Smooth muscle cell (in vitro differentiated cells): ENCODE measurements at regions not wholly inside any gene's neighbourhood (a gene's known extent, or its start where the extent isn't known, plus 50 kb on each side); places are given as distances from the start of the nearest gene placed in this dataset.

ENCODE experiments used
- DNase-seq: peaks from one replicate; lab custom pipeline; 2025; ENCODE audit not compliant: unreplicated experiment; lab: John Stamatoyannopoulos, UW
- H2AFZ ChIP-seq: fragments of 200-600 bp; sonication (generic); 2 replicates; pipeline ENCODE4 v1.6.0; 2016; ENCODE audit warnings: antibody characterized with exemption, low read depth, mild to moderate bottlenecking
- H3F3A ChIP-seq: fragments of 200-600 bp; sonication (generic); 2 replicates; pipeline ENCODE4 v1.6.0; 2017; ENCODE audit warnings: antibody characterized with exemption, low read depth
- H3K27ac ChIP-seq: fragments of 200-600 bp; sonication (generic); 2 replicates; pipeline ENCODE4 v1.5.1; 2016; ENCODE audit warnings: low read depth, mild to moderate bottlenecking
- H3K27me3 ChIP-seq: fragments of 200-600 bp; sonication (generic); 2 replicates; pipeline ENCODE4 v1.6.1; 2016; ENCODE audit warnings: low read depth, mild to moderate bottlenecking
- H3K36me3 ChIP-seq: fragments of 200-600 bp; sonication (generic); 2 replicates; pipeline ENCODE4 v1.5.1; 2016; ENCODE audit warnings: low read depth
- H3K4me1 ChIP-seq: fragments of 200-600 bp; sonication (generic); 2 replicates; pipeline ENCODE4 v1.5.1; 2016; ENCODE audit warnings: low read depth
- H3K4me2 ChIP-seq: fragments of 200-600 bp; sonication (generic); 2 replicates; pipeline ENCODE4 v1.6.0; 2016; ENCODE audit warnings: mild to moderate bottlenecking
- H3K4me3 ChIP-seq: fragments of 200-600 bp; sonication (generic); 2 replicates; pipeline ENCODE4 v1.5.1; 2016; ENCODE audit warnings: mild to moderate bottlenecking
- H3K79me2 ChIP-seq: fragments of 200-600 bp; sonication (generic); 2 replicates; pipeline ENCODE4 v1.6.0; 2016; ENCODE audit warnings: low read depth, mild to moderate bottlenecking
- H3K9ac ChIP-seq: fragments of 200-600 bp; sonication (generic); 2 replicates; pipeline ENCODE4 v1.6.0; 2016; ENCODE audit warnings: low read depth
- H3K9me3 ChIP-seq: fragments of 200-600 bp; sonication (generic); replicated peaks from 2 replicates; pipeline ENCODE4 v1.5.1; 2016; ENCODE audit warnings: low read depth
- H4K20me1 ChIP-seq: fragments of 200-600 bp; sonication (generic); 2 replicates; pipeline ENCODE4 v1.6.0; 2016; ENCODE audit warnings: low read depth
- WGBS: methylation state at CpG from one replicate; pipeline ENCODE4 v1.1.7; 2016; ENCODE audit warnings: low lambda C conversion rate; 5-methylcytosine and 5-hydroxymethylcytosine counted together
- TF ChIP-seq, protein P1 (sequence below): fragments of 200-600 bp; sonication (generic); IDR thresholded peaks from 2 replicates; pipeline ENCODE4 v1.5.1; 2017; ENCODE audit warnings: borderline replicate concordance, mild to moderate bottlenecking, antibody characterized with exemption; ENCODE audit not compliant: insufficient read depth, poor library complexity, severe bottlenecking

DNA sequence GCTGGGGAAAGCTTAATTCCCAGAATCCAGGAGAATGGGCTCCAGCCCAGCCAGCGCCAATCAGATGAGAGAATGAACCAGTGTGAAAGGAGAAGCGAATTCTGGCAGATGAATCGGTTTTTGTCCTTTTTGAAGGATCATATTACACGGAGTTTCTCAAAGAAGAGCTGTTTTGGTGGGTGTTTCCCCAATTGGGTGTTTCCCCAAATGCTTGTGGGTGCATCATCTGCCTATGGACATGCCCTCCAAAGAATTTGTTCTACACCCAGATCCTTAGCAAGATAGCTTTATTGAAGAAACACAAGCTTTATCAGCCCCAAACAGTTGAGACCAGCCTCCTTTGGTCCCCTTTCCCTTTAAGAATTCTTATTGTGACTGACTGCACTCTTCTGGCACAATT is 186.5 kb upstream of the GPR26 start:
- Histone ChIP-seq H3K9me3 (no peaks in the 10 kb centered on the region), H3K27me3 (no peaks in the 10 kb centered on the region), H4K20me1 (no peaks in the 10 kb centered on the region), H3K4me3 (no peak overlapping the region), H2AFZ (no peak overlapping the region), H3K4me2 (no peak overlapping the region), H3F3A (no peaks in the 10 kb centered on the region), H3K4me1 (peaks cover 25% of the 10 kb centered on the region), H3K9ac (no peak overlapping the region), H3K79me2 (no peaks in the 10 kb centered on the region), H3K27ac (no peak overlapping the region), H3K36me3 (no peaks in the 10 kb centered on the region)
- no peak for DNase-seq
- WGBS: 52% methylated on average over 4 of the region's 4 CpGs
- TF ChIP-seq, protein P1, sequence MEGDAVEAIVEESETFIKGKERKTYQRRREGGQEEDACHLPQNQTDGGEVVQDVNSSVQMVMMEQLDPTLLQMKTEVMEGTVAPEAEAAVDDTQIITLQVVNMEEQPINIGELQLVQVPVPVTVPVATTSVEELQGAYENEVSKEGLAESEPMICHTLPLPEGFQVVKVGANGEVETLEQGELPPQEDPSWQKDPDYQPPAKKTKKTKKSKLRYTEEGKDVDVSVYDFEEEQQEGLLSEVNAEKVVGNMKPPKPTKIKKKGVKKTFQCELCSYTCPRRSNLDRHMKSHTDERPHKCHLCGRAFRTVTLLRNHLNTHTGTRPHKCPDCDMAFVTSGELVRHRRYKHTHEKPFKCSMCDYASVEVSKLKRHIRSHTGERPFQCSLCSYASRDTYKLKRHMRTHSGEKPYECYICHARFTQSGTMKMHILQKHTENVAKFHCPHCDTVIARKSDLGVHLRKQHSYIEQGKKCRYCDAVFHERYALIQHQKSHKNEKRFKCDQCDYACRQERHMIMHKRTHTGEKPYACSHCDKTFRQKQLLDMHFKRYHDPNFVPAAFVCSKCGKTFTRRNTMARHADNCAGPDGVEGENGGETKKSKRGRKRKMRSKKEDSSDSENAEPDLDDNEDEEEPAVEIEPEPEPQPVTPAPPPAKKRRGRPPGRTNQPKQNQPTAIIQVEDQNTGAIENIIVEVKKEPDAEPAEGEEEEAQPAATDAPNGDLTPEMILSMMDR: no peak

DNA sequence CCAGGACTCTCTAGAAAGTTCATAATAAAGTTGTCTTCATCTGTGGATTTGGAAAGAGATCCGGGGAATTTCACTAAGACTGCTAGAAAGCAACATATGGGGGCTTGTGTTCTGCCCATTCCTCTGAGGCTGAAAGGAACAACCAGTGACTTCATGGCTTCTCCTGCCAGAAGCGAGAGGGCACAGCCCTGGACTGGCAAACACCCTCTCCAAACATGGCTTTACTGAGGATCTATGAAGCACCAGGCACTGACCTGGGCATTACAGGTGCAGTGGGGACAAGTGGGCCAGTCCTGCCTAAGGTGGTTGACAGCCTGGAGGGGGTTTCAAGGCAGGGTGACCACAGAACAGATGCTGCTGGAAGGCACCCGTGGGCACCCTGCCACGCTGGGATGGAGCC is 185.8 kb upstream of the GPR26 start:
- Histone ChIP-seq H2AFZ (no peak overlapping the region), H3K9me3 (no peaks in the 10 kb centered on the region), H3K4me2 (no peak overlapping the region), H3K36me3 (no peaks in the 10 kb centered on the region), H4K20me1 (no peaks in the 10 kb centered on the region), H3K27ac (no peak overlapping the region), H3K27me3 (no peaks in the 10 kb centered on the region), H3F3A (no peaks in the 10 kb centered on the region), H3K9ac (no peak overlapping the region), H3K79me2 (no peaks in the 10 kb centered on the region), H3K4me1 (peaks cover 22% of the 10 kb centered on the region), H3K4me3 (no peak overlapping the region)
- WGBS: 96% methylated on average over 4 of the region's 4 CpGs
- TF ChIP-seq, protein P1: no peak
- DNase-seq: no peak

DNA sequence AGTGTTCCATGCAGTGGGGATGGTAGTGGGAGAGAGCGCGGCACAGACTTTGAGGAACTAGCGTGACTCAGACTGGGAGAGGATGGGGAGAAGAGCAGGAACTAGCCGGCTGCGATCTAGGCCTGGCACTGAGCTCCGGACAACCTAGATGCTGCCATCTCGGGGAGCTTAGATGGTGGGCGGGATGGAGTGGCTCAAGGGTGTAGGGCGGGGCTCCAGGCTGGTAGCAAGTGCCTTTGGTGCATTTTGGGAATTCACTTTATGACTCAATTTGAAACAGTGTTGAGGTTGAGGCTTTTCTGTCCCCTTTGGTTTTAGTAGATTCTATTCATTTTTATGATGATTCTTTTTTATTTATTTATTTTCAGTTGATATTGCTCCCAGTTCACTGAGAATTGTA is 185.3 kb upstream of the GPR26 start:
- H3K27ac ChIP-seq: no peak overlapping the region
- no peaks in the 10 kb centered on the region for H3F3A ChIP-seq
- no peaks in the 10 kb centered on the region for H4K20me1 ChIP-seq
- WGBS: 89% methylated on average over 9 of the region's 9 CpGs
- no peak overlapping the region for H3K4me3 ChIP-seq
- H2AFZ ChIP-seq: no peak overlapping the region
- peaks cover 22% of the 10 kb centered on the region for H3K4me1 ChIP-seq
- no peaks in the 10 kb centered on the region for H3K79me2 ChIP-seq
- no peaks in the 10 kb centered on the region for H3K9me3 ChIP-seq
- H3K36me3 ChIP-seq: no peaks in the 10 kb centered on the region
- H3K4me2 ChIP-seq: no peak overlapping the region
- no peaks in the 10 kb centered on the region for H3K27me3 ChIP-seq
- H3K9ac ChIP-seq: no peak overlapping the region
- TF ChIP-seq, protein P1: no peak
- no peak for DNase-seq

DNA sequence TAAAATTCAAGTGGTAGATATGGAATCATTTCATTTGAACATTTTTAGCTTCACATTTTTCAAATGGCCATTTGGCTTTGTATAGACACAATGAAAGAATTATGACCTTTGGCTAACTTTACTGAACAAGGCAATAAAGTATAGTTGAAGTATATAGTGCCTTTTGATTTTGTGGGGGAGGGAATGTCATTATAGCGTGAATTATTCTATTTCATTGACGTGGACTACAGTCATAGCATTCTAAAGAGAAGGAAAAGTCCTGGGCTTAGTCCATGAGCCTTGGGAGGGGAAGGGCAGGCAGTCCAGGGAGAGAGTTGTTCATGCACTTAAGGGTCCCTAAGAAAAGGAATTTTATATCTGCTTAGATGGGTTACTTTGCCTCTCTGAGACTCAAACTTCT is 181.4 kb upstream of the GPR26 start:
- no peaks in the 10 kb centered on the region for H3K9me3 ChIP-seq
- no peak for DNase-seq
- no peak overlapping the region for H3K27ac ChIP-seq
- H3K79me2 ChIP-seq: no peaks in the 10 kb centered on the region
- peaks cover 28% of the 10 kb centered on the region for H3K4me1 ChIP-seq
- H3K4me2 ChIP-seq: no peak overlapping the region
- no peak overlapping the region for H2AFZ ChIP-seq
- 85% methylated on average over 2 of the region's 2 CpGs for WGBS
- TF ChIP-seq, protein P1: no peak
- H3K27me3 ChIP-seq: no peaks in the 10 kb centered on the region
- no peaks in the 10 kb centered on the region for H3K36me3 ChIP-seq
- H3K9ac ChIP-seq: no peak overlapping the region
- H3K4me3 ChIP-seq: no peak overlapping the region
- H4K20me1 ChIP-seq: no peaks in the 10 kb centered on the region
- H3F3A ChIP-seq: no peaks in the 10 kb centered on the region
